Prostate gland (tissue), 2 donors: ENCODE measurements at regions not wholly inside any gene's neighbourhood (a gene's known extent, or its start where the extent isn't known, plus 50 kb on each side); places are given as distances from the start of the nearest gene placed in this dataset.

ENCODE experiments used
- DNase-seq: peaks from one replicate; pipeline ENCODE4 v3.0.0-alpha.2; 2019; ENCODE audit warnings: low spot score
- H3K27ac ChIP-seq, 2 donors: fragments of 200-600 bp; sonication (generic); 2 replicates each; pipeline ENCODE4 v1.5.1; 2017 to 2019
- H3K27me3 ChIP-seq: fragments of 200-600 bp; sonication (generic); replicated peaks from 2 replicates; pipeline ENCODE4 v1.5.1; 2019; ENCODE audit not compliant: insufficient read depth
- H3K36me3 ChIP-seq, 2 donors: fragments of 200-600 bp; sonication (generic); 1 replicate in 1 of 2; 2 replicates in 1 of 2; pipeline versions ENCODE4 v1.5.1 to v1.8.1; 2017 to 2019
- H3K4me1 ChIP-seq: fragments of 200-600 bp; sonication (generic); replicated peaks from 2 replicates; pipeline ENCODE4 v1.5.1; 2019
- H3K4me3 ChIP-seq, 2 donors: fragments of 200-600 bp; sonication (generic); 2 replicates each; pipeline ENCODE4 v1.5.1; 2017 to 2019
- H3K9me3 ChIP-seq: fragments of 200-600 bp; sonication (generic); 2 replicates; pipeline ENCODE4 v1.5.1; 2017
- CTCF ChIP-seq, 4 experiments: fragments of 200-600 bp in 2 of 4; fragments of 450-650 bp in 2 of 4; sonication (generic) in 2 of 4; IDR thresholded peaks; 1 replicate in 3 of 4; 2 replicates in 1 of 4; pipeline ENCODE4 v1.5.1; 2016 to 2019; ENCODE audit warnings: antibody characterized with exemption in 4 of 4, mild to moderate bottlenecking in 2 of 4, moderate library complexity in 2 of 4
- POLR2A ChIP-seq: fragments of 450-650 bp; IDR thresholded peaks from one replicate; pipeline ENCODE4 v1.6.1; 2016; ENCODE audit warnings: antibody characterized with exemption, mild to moderate bottlenecking
- POLR2AphosphoS5 ChIP-seq: sonication (generic); formaldehyde crosslinking; IDR thresholded peaks from one replicate; pipeline ENCODE4 v1.6.1; 2017; ENCODE audit warnings: antibody characterized with exemption
- WGBS: methylation state at CpG from one replicate; pipeline ENCODE4 v1.1.5; 2018; 5-methylcytosine and 5-hydroxymethylcytosine counted together
- intact Hi-C: fragments of 100-400 bp; cut with DNase I; formaldehyde crosslinking; loops from one replicate; pipeline ENCODE4 v1.14.2; 2022

GRCh38 chr16:75792771-75793492 lies 66.6 kb upstream of the CPHXL start:
- Histone ChIP-seq H3K36me3 (no peaks in the 10 kb centered on the region), H3K9me3 (no peaks in the 10 kb centered on the region), H3K27me3 (no peaks in the 10 kb centered on the region), H3K27ac (no peak overlapping the region), H3K4me1 (no peaks in the 10 kb centered on the region), H3K4me3 (no peak overlapping the region)
- 79% methylated on average over 7 of the region's 7 CpGs for WGBS
- TF ChIP-seq POLR2A (no peak), CTCF (IDR thresholded peaks at IDR 0.05) (no peak), POLR2AphosphoS5 (no peak)
- intact Hi-C loops: loop anchor here (5.0 kb wide), 1 partner anchor 859 kb away; no protein-coding TSS in a partner anchor
- DNase-seq: no peak

GRCh38 chr16:75793641-75794040 lies 67.4 kb upstream of the CPHXL start:
- H3K27ac ChIP-seq: no peak overlapping the region
- no peak for DNase-seq
- no peaks in the 10 kb centered on the region for H3K4me1 ChIP-seq
- H3K4me3 ChIP-seq: no peak overlapping the region
- intact Hi-C loops: loop anchor here (5.0 kb wide), 1 partner anchor 859 kb away; no protein-coding TSS in a partner anchor
- no peaks in the 10 kb centered on the region for H3K27me3 ChIP-seq
- TF ChIP-seq CTCF (IDR thresholded peaks at IDR 0.05): no peak
- no peak for TF ChIP-seq POLR2A
- TF ChIP-seq POLR2AphosphoS5: no peak
- WGBS: 32% methylated on average over 4 of the region's 4 CpGs
- no peaks in the 10 kb centered on the region for H3K36me3 ChIP-seq
- no peaks in the 10 kb centered on the region for H3K9me3 ChIP-seq

- DNase-seq: no peak
- Histone ChIP-seq H3K4me3 (no peak overlapping the region), H3K27me3 (no peaks in the 10 kb centered on the region), H3K36me3 (no peaks in the 10 kb centered on the region), H3K27ac (no peak overlapping the region), H3K4me1 (no peaks in the 10 kb centered on the region), H3K9me3 (no peaks in the 10 kb centered on the region)
- TF ChIP-seq CTCF (IDR thresholded peaks at IDR 0.05) (no peak), POLR2AphosphoS5 (no peak), POLR2A (no peak)
- 52% methylated on average over 4 of the region's 4 CpGs for WGBS
- intact Hi-C loops: loop anchor here (5.0 kb wide), 1 partner anchor 858 kb away; no protein-coding TSS in a partner anchor
These were observed 68.1 kb upstream of the CPHXL start for GRCh38 chr16:75794426-75794825.

GRCh38 chr16:75798714-75799113 lies 72.4 kb upstream of the CPHXL start:
- intact Hi-C loops: no loop called here
- no peak for DNase-seq
- no peak overlapping the region for H3K4me3 ChIP-seq
- WGBS: 84% methylated on average over 4 of the region's 4 CpGs
- TF ChIP-seq CTCF (IDR thresholded peaks at IDR 0.05) (no peak), POLR2AphosphoS5 (no peak), POLR2A (no peak)
- no peak overlapping the region for H3K27ac ChIP-seq
- H3K4me1 ChIP-seq: no peaks in the 10 kb centered on the region
- H3K27me3 ChIP-seq: no peaks in the 10 kb centered on the region
- no peaks in the 10 kb centered on the region for H3K9me3 ChIP-seq
- H3K36me3 ChIP-seq: no peaks in the 10 kb centered on the region

- Histone ChIP-seq H3K9me3 (no peaks in the 10 kb centered on the region), H3K4me3 (no peak overlapping the region), H3K4me1 (no peaks in the 10 kb centered on the region), H3K36me3 (no peaks in the 10 kb centered on the region), H3K27me3 (no peaks in the 10 kb centered on the region), H3K27ac (no peak overlapping the region)
- WGBS: 40% methylated on average over 3 of the region's 3 CpGs
- intact Hi-C loops: no loop called here
- DNase-seq: no peak
- TF ChIP-seq POLR2AphosphoS5 (no peak), POLR2A (no peak), CTCF (IDR thresholded peaks at IDR 0.05) (no peak)
These were observed 75.0 kb upstream of the CPHXL start for GRCh38 chr16:75801307-75801706.
